ENCODE measurements at regions not wholly inside any gene's neighbourhood (a gene's known extent, or its start where the extent isn't known, plus 50 kb on each side); places are given as distances from the start of the nearest gene placed in this dataset.
"Not testable (repeated sequence)": the region's sequence is repeated elsewhere in the genome, so short reads cannot be mapped to it uniquely, and the experiment has no call there.

DNA sequence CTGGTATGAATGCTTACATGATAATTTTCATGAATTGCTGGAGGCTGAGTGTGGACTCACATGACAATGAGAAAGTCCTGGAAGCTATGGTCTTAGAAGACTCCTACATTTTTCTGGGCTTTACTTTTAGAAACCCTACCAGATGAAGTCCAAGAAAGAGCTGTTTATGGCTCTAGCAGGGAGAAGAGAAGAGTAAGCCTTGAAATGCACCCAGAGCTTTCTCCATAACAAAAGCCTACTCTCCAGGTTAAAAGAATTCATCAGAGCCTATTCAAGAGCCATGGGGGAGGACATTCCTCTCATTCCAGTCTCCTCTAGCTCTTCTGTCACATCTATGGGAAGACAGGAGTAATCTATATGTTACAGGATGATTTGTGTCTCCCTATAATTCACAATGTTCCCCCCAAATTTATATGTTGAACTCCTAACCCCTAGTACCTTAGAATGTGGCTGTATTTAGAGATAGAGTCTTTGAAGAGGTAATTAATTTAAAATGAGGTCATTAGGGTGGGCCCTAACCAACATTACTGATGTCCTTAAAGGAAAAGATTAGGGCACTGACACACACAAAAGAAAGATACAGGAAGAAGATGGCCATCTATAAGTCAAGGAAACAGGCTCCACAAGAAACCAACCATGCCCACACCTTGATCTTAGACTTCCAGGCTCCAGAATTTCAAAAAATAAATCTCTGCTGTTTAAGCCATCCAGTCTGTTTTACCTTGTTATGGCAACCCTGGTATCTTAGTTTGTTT lies 193.8 kb upstream of the PTER start:
- DNase-seq = no peak

DNA sequence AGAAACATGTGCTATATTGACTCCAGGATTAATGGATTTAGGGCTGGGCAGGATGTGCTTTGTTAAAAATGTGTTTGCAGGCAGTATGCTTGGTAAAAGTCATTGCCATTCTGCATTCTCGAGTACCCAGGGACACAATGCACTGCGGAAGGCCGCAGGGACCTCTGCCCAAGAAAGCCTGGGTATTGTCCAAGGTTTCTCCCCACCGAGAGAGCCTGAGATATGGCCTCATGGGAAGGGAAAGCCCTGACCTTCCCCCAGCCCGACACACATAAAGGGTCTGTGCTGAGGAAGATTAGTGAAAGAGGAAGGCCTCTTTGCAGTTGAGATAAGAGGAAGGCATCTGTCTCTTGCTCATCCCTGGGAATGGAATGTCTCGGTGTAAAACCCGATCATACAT lies 186.7 kb upstream of the PTER start:
- not testable (repeated sequence) for DNase-seq

DNA sequence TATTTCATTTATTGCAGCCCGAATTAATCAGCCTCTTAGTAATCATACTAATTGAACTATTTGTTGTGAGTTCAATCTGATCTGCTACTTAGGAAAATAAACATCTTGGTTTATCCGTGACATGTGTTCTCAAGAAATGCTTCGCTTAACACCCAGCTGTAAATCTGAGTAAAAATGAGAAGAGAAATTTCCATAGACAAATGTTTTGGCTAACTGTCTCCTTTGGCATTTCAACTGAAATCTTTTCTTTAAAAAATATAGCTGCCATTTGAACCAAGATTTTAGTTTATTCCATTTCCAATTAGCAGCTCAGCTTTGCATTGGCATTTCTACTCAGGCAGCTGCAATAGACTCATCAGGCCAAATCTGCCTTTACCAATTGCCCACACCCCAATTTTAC lies 180.5 kb upstream of the PTER start:
- no peak for DNase-seq

GRCh38 chr10:16258291-16259040 lies 178.3 kb upstream of the PTER start:
- DNase-seq = no peak

- no peak for DNase-seq
Observed at GRCh38 chr10:16259726-16260125, 177.1 kb upstream of the PTER start.

DNA sequence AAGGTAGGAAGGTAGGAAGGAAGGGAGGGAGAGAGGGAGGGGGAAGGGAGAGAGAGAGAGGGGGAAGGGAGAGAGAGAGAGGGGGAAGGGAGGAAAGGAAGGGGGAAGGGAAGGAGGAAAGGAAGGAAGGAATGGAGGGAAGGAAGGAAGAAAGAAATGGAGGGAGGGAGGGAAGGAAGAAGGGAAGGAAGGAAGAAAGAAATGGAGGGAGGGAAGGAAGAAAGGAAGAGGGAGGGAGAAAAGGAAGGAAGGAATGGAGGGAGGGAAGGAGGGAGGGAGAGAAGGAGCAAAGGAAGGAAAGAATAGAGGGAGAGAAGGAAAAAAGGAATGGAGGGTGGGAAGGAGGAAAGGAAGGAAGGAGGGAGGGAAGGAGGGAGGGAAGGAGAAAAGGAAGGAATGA lies 176.4 kb upstream of the PTER start:
- no peak for DNase-seq

DNA sequence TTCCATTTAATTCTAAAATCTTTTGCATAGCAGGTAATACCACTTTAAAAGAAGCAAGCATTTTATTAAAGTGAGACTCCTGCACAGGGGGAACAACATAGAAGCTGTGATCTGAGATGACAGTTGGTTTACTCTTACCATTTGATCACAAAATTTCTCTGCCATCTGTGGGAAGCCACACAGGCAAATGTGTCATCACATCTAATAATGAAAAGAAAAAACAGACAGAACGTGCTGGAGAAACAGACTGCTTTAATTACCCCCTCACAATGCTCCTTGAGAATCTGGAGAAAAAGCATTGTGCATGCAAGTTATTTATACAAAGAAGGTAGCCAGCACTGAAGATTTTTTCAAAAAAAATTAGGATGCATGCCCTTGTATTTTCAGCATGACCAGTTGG lies 165.2 kb upstream of the PTER start:
- DNase-seq = no peak

GRCh38 chr10:16274911-16275310 lies 161.9 kb upstream of the PTER start:
- no peak for DNase-seq

GRCh38 chr10:16280595-16280994 lies 156.2 kb upstream of the PTER start:
- no peak for DNase-seq

GRCh38 chr10:16292366-16292765 lies 144.4 kb upstream of the PTER start:
- no peak for DNase-seq

- DNase-seq = no peak
Observed at GRCh38 chr10:16297069-16297468, 139.7 kb upstream of the PTER start.

GRCh38 chr10:16297642-16298041 lies 139.2 kb upstream of the PTER start:
- no peak for DNase-seq

DNA sequence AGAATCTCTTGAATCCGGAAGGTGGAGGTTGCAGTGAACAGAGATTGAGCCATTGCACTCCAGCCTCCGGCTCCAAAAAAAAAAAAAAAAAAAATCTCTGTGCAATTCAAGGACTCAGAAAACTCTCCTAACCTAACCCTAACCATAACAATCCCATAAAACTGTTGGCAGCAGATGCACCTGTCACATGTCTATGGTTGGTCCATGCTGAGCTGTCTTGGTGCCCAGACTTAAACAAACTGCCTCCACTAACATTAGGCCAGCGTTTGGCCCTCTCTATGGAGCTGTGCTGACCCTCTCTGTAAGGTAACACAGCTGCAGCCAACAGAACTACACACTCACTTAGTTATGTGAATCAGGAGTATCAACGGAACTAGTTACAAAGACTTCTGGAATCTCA lies 132.5 kb upstream of the PTER start:
- DNase-seq = no peak

GRCh38 chr10:16310440-16310839 lies 126.4 kb upstream of the PTER start:
- no peak for DNase-seq

DNA sequence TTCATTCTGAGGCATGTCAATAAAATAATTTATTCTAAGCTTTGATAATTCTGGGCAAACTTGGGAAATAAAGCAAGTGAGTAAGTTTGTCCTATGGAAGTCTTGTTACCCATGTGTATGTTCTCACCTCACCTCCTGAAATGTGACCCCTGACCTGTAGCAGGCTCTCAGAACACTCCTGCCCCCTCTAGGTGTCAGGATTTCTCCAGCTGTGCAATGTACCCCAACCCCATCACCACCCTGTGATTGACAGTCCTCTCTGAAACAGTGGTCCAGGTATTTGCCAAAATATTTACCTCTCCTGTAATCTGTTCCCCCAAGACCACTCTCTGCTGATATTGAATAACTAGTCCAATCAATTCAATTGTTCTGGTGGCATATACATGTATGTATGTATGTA lies 122.6 kb upstream of the PTER start:
- no peak for DNase-seq

DNA sequence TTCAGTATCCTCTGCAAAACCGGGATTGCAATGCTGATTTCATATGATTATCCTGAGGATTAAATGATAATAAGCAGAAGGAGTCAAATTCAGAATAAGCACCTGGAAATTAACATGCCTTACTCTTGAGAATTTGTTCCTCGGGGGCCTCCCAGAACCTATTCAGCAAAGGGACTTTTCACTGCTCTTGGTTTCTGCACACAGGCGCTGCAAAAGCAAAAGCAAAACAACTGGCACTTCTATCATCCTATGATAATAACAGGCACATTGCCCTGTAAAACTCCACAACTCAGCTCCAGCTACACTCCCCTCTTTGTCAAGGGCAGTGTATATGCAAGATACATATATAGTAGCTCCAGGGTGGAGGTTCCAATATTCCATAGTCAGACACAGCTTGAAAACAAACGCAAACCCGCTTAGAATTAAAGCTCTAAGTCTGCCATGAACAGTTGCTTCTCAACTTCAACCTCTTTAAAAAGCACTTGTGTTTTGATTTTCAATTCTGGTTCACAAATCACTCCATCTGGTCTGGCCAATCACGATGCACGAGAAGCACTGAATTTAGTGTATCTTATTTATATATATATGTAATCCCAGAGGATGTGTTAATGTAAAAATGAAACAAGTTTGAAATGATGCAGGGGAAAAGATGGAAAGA lies 119.9 kb upstream of the PTER start:
- no peak for DNase-seq

GRCh38 chr10:16341637-16342036 lies 95.2 kb upstream of the PTER start:
- no peak for DNase-seq

DNA sequence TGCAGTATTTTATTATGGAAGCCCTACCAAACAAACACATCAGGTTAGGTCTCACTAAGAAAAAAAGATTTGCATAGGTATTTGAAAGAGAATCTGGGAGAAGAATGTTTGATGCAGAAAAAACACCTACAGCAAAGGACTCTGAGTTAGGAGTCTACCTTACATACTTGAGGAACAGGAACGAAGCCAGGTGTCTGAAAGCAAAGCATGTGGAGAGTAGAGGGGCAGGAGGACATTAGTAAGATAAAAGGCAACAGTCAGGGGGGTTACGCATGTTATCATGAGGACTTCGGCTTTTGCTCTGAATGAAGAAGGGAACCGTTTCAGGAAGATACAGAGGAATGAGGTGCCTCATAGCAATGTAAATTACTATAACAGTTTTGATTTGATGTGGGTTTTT lies 87.9 kb upstream of the PTER start:
- DNase-seq = no peak

GRCh38 chr10:16352146-16352545 lies 84.7 kb upstream of the PTER start:
- no peak for DNase-seq

- DNase-seq = no peak
Observed at GRCh38 chr10:16360001-16360400, 76.8 kb upstream of the PTER start.

- DNase-seq = no peak
Observed at GRCh38 chr10:16360425-16360824, 76.4 kb upstream of the PTER start.

- DNase-seq = no peak
Observed at GRCh38 chr10:16361086-16361485, 75.7 kb upstream of the PTER start.

DNA sequence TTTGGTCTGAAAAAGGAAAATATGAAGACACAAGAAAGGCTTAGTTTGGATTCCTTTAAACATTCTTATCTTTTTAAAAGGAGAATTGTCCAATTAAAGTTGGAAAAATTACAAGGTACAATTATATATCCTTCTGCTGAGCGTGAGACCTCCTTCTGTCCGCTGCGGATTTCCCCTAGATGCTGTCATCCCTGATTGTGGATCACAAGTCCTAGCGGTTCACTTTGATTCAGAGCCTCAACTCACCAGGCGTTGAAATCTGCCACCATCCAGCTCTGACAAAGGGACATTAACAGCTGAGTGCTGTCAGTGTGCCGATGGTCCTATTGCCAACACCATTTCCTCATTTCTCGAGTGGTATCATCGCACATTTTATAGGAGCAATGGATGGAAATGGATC lies 73.1 kb upstream of the PTER start:
- DNase-seq = no peak

DNA sequence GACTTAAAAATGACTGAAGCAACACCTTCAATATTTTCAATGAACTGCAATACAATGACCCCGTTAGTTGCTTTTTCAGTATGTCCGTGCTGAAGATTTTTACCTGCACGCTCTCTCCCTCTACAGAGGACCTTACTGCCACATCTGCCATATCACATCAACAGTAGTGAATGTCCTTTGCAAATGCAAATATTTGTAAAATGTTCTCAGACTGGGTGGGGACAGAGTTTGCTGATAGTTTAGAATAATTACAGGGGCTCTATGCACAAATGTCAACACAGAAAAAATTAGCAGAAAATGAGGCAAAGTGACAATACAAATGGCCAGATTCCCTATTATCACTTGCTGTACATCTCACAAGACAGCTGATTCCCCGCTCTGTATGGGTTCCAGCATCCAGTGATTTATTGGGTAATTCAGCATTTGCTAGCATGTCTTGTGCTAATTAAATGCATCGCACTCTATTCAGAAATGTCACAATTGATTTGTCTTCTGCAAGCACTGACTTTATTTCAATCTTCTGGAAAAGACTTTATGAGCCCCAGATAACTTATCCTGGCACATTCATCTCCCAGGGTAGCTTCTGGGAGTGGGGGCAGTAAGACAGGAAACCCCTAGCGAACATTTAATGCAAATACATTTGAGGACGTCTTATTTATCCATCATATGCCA lies 69.1 kb upstream of the PTER start:
- DNase-seq = no peak
